Testis (tissue), 2 donors: ENCODE measurements at regions not wholly inside any gene's neighbourhood (a gene's known extent, or its start where the extent isn't known, plus 50 kb on each side); places are given as distances from the start of the nearest gene placed in this dataset.

Experiments used
- DNase-seq: peaks from one replicate; pipeline ENCODE4 v3.0.0-alpha.2; 2019
- H3K27ac ChIP-seq, 2 donors: fragments of 200-600 bp; sonication (generic); one replicate each; pipeline ENCODE4 v1.5.1; 2019
- H3K27me3 ChIP-seq: fragments of 200-600 bp; sonication (generic); one replicate; pipeline ENCODE4 v1.5.1; 2019
- H3K36me3 ChIP-seq: fragments of 200-600 bp; sonication (generic); one replicate; pipeline ENCODE4 v1.5.1; 2017; ENCODE audit warnings: low read depth; ENCODE audit errors: missing control alignments
- H3K4me1 ChIP-seq: fragments of 200-600 bp; sonication (generic); one replicate; pipeline ENCODE4 v1.5.1; 2019
- H3K4me3 ChIP-seq, 2 donors: fragments of 200-600 bp; sonication (generic); one replicate each; pipeline ENCODE4 v1.5.1; 2017 to 2019
- H3K9me3 ChIP-seq: fragments of 200-600 bp; sonication (generic); one replicate; pipeline ENCODE4 v1.5.1; 2017
- CTCF ChIP-seq, 3 experiments: fragments of 450-650 bp in 2 of 3; fragments of 200-600 bp in 1 of 3; sonication (generic) in 1 of 3; IDR thresholded peaks; one replicate each; pipeline ENCODE4 v1.5.1; 2016 to 2019; ENCODE audit warnings: antibody characterized with exemption in 3 of 3, mild to moderate bottlenecking in 2 of 3, moderate library complexity in 1 of 3
- POLR2A ChIP-seq: fragments of 450-650 bp; IDR thresholded peaks from one replicate; pipeline ENCODE4 v1.6.1; 2017; ENCODE audit warnings: antibody characterized with exemption, mild to moderate bottlenecking, moderate library complexity
- WGBS, 2 donors: methylation state at CpG; one replicate each; pipeline ENCODE4 v1.1.5; 2018; 5-methylcytosine and 5-hydroxymethylcytosine counted together
- intact Hi-C: fragments of 100-400 bp; cut with DNase I; formaldehyde crosslinking; loops from one replicate; pipeline ENCODE4 v1.15.1; 2023; ENCODE audit warnings: low total_unique reads

GRCh38 chr18:67154979-67155378, 361.5 kb downstream of the DSEL start:
- Histone ChIP-seq H3K9me3 (no peaks in the 10 kb centered on the region), H3K27me3 (no peaks in the 10 kb centered on the region), H3K4me1 (no peaks in the 10 kb centered on the region), H3K4me3 (no peak overlapping the region), H3K27ac (no peak overlapping the region), H3K36me3 (no peaks in the 10 kb centered on the region)
- 95 to 97% methylated on average over 3 of the region's 3 CpGs for WGBS, 2 donors
- intact Hi-C loops, result no loop called here
- no peak for TF ChIP-seq POLR2A
- no peak for TF ChIP-seq CTCF (IDR thresholded peaks at IDR 0.05)
- DNase-seq, result no peak

- H3K36me3 ChIP-seq, result no peaks in the 10 kb centered on the region
- H3K4me1 ChIP-seq, result no peaks in the 10 kb centered on the region
- H3K9me3 ChIP-seq, result no peaks in the 10 kb centered on the region
- TF ChIP-seq CTCF (IDR thresholded peaks at IDR 0.05), result no peak
- TF ChIP-seq POLR2A, result no peak
- H3K27ac ChIP-seq, result no peak overlapping the region
- 63 to 73% methylated on average over 6 of the region's 6 CpGs for WGBS, 2 donors
- intact Hi-C loops, result no loop called here
- no peaks in the 10 kb centered on the region for H3K27me3 ChIP-seq
- DNase-seq, result no peak
- H3K4me3 ChIP-seq, result no peak overlapping the region
These were observed 365.2 kb downstream of the DSEL start for GRCh38 chr18:67151366-67151765.

DNA sequence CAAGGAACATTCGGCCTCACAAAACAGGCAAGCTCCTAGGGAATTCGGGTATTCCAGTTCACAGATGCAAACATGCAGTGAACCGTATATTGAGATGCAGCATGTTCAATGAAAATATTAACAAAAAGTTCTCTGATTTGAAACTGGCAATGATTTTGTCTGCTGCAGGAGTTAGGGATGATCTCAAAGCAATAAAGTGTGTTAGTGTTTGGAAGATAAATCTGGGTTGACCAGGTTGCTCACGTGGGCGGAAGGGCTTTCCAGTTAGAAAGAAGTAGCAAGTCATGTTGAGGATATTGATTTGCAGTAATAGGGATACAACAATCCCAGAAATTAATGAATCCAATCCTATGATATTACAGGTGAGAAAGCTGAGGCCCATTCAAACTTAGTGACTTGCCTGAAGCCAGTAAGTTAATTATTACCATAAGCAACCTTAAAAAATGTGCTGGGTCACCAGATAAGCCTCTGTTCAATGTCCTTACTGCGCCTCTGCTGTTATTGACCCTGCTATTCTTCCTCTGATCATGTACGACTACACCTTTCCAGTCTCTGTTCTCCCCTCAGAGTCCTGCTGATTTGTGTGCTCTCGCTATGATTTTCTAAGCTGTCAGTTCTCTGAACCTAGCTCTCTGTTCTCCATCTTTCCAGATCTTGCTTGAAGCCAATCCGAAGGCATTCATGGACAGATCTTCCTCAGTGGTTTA, 370.8 kb downstream of the DSEL start:
- no peak for TF ChIP-seq CTCF (IDR thresholded peaks at IDR 0.05)
- TF ChIP-seq POLR2A, result no peak
- Histone ChIP-seq H3K9me3 (no peaks in the 10 kb centered on the region), H3K36me3 (no peaks in the 10 kb centered on the region), H3K4me1 (no peaks in the 10 kb centered on the region), H3K27me3 (no peaks in the 10 kb centered on the region), H3K4me3 (no peak overlapping the region), H3K27ac (no peak overlapping the region)
- 87 to 92% methylated on average over 9 of the region's 9 CpGs for WGBS, 2 donors
- intact Hi-C loops, result no loop called here
- DNase-seq, result no peak

DNA sequence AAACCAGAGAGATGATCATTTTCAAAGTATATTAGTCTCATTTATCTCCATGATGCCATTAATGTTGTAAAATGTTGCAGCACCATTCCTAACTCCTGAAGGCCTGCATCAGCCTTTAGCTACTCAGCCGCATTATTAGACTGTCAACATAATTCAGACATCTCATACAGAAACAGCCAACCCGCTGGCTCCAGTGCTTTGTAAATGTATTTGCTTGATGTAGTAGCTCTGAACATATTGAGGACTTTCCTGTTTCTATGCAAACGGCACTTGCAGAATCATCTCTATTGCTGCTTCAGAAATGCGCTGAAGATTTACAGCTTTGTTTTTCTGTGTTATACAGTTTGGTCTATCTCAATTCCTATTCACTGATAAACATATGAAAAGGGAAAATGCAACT, 372.2 kb downstream of the DSEL start:
- Histone ChIP-seq H3K9me3 (no peaks in the 10 kb centered on the region), H3K27ac (no peak overlapping the region), H3K4me1 (no peaks in the 10 kb centered on the region), H3K27me3 (no peaks in the 10 kb centered on the region), H3K36me3 (no peaks in the 10 kb centered on the region), H3K4me3 (no peak overlapping the region)
- no peak for TF ChIP-seq CTCF (IDR thresholded peaks at IDR 0.05)
- no peak for TF ChIP-seq POLR2A
- WGBS, 2 donors, result 86 to 90% methylated on average over 4 of the region's 4 CpGs
- intact Hi-C loops, result no loop called here
- no peak for DNase-seq

- no peak for DNase-seq
- Histone ChIP-seq H3K27ac (no peak overlapping the region), H3K36me3 (no peaks in the 10 kb centered on the region), H3K4me1 (no peaks in the 10 kb centered on the region), H3K4me3 (no peak overlapping the region), H3K27me3 (no peaks in the 10 kb centered on the region), H3K9me3 (no peaks in the 10 kb centered on the region)
- intact Hi-C loops, result no loop called here
- no peak for TF ChIP-seq POLR2A
- WGBS, 2 donors, result 42 to 55% methylated on average over 5 of the region's 5 CpGs
These were observed 373.5 kb downstream of the DSEL start for GRCh38 chr18:67143028-67143427.
